NCI-H2171 (cell line): ENCODE measurements at regions not wholly inside any gene's neighbourhood (a gene's known extent, or its start where the extent isn't known, plus 50 kb on each side); places are given as distances from the start of the nearest gene placed in this dataset.

Experiments
- DNase-seq: peaks from one replicate; lab custom pipeline; 2025; lab: John Stamatoyannopoulos, UW

DNA sequence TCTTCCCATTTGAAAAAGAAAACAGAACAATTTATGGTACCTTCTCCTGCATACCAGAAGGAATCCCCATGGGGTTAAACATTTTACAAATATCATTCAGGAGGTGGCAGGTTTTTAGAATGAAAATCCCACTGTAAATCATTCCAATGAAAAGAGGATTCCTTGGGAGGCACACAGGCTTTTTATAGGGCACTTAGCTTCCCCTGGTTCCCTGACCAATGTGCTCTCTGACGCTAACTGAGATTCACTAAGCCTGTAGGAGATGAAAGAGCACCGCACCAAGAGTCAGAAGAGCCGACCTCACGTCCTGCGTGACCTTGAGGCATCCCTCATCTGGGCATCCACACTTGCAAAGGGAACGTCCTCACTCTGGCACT, 82.5 kb downstream of the CMPK2 start:
- no peak for DNase-seq

DNA sequence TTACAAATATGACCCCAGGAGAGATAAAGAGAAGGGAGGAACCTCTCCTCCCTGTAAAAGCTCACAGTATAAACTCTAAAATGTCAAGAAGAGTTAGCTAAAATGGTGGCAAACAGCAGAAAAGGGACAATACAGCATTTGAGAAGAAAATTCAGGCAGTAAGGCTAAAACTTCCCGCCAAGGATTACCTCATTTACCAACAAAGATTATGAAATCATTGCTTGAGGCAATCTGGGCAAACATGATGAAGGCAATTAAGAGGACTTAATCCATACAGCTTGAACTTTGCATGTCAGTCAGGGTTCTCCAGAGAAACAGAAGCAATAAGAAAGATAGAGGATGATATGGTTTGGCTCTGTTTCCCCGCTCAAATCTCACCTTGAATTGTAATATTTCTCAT, 81.4 kb downstream of the CMPK2 start:
- no peak for DNase-seq

DNA sequence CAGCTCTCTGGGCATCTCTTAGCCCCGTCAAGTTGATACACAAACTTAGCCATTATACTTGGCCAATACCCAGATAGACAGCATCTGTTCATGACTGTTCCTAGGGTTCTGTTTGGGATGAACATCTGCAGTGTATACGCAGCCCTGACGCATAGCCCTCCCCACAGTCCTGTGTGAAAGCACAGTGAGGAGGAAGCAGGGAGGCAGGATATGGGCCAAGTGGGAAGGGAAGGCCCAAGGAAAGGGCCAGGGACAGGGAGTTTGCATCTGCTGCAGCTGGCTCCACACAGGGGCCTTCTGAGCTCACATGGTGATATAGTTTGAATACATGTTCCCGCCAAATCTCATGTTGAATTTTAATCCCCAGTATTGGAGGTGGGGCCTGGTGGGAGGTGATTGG, 80.2 kb downstream of the CMPK2 start:
- DNase-seq = no peak

DNA sequence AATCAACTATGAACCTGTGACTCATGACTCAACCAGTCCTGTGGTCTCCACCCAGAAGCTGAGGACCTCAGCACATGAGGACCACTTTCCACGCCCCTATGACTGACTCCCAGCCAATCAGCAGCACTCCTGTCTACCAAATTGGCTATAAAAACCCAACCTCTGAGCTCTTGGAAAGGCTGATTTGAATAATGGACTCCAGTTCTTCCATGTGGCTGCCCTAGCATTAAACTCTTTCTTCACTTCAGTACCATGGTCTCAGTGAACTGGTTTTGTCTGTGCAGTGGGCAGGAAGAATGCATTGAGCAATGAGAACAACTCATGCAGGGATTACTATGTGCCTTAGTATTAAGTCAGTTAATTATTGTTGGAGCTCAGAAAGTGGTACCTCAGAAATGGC, 78.3 kb downstream of the CMPK2 start:
- DNase-seq = no peak

DNA sequence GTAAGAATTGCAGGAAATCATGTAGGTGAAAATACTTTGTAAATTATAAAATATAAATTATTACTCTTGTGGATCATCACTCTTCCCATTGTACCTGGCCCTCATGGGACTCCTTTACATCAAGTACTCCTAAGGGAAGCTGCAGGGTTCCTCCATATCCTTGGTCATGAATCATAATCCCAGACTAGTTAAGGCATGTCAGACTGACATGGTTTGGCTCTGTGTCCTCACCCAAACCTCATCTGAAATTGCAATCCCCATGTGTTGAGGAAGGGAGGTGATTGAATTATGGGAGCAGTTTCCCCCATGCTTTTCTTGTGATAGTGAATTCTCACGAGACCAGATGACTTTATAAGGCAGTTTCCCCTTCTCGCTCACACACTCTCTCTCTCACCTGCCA, 77.1 kb downstream of the CMPK2 start:
- no peak for DNase-seq

DNA sequence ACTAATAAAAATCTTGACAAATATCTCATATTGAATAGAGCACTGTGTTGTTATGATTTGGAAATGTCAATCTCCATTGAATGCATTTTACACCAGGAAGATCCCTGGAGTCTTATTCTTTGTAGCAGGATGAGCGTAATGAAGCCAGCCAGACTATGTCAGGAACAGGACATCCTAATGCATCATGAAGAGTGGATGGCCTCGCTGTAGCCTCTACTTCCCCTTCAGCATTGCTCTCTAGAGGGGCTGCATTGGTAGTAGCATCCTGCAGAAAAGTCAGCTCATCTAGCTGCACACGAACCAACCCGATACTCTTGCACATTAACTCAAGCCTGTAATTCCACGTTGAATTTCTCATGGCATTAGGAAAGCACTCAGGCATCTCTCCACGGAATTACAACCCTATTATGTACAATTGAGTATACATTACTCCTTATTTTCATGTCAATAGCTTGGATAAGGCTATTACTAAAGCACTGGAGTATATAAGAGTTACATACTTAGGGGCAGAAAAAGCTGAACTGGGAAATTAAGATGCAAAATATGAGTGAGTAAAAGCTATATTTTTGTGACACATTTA, 76.1 kb downstream of the CMPK2 start:
- no peak for DNase-seq

DNA sequence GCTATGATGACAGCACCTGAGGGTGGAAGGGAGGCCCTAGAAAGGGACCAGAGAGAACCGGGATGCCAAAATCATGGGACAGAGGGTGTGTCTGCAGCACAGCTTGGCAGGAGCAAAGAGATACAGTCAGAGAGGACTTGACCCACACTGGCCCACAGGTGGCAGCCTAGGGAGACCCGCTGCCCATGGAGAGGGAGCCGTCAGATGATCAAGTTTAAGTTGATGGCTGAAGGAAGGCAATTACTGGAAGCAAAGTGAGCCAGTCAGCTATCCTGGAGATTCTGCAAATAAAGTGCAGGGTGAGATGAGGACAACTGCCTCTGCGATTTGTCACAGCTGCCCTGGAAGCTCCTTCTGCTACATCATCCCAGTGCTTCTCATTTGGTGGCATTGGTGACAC, 74.0 kb downstream of the CMPK2 start:
- no peak for DNase-seq

DNA sequence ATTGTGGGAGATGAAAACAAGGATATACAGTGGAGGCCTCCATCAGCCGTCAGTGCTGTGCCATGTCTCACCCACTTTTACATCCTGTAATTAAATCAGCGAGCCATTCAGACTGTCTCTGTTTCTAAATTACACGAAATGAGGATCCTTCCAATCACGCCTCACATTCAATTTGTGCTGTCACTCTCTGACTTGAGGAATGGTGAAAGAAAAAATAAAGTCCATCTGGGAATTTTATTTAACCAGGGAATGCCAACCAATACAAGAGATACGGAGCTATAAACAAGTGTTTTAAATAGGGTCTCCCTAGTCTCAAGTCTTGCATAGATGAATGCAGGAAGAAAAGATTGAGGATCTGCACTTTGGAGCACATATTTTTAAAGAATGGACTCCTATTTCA, 72.8 kb downstream of the CMPK2 start:
- no peak for DNase-seq

DNA sequence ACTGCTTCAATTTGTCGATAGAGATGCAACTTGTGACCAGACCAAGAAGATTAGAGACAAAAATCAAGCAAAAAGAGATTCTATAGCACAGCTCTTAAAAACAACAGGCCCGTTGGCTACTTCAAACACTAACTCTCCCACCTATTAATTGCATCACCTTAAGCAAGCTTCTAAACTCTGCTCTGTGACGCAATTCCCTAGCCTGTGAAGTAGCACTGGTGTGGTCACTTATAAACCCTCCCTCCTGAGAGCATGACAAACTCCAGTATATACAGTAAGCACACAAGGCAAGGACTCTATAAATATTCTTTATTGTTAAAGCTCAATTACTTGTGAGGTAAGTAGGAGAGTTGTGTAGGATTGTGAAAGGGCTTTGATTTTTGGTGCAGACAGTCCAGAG, 72.3 kb downstream of the CMPK2 start:
- DNase-seq = no peak

DNA sequence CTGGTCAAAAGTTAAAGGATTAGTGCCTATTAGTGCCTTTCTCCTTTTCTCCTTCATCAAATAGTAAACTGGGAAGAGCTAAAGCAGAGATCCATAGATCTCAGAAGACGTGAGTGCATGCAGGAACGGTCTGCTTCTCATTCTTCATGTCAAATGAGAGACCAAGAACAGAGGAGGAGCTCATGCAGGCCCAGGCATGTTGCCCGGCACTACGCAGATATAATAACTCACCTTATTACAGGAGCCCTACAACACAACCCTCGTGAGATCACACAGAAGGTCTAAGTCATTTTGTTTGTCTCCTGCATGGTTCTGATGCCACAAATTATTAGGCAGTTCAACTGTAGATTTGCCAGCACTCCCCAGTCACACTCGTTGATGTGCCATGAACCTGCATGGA, 71.8 kb downstream of the CMPK2 start:
- DNase-seq = no peak

DNA sequence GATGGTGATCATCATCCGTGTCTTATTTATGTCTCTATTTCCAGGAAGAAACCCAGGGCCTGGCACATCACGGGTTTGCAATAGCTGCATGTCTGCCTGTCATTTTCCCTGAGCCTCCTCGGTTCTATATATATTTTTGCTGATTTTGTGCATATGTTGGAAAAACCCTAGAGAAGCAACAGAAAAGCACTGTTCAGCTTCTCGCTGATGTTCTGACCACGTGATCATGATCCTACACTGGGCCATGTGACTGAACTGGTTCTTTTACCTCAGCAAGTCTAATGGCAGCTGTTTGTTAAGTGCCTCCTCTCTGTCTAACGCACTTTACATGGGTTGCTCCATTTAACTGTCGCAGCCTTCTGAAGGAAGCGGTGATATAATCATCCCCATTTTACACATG, 71.3 kb downstream of the CMPK2 start:
- no peak for DNase-seq
